Endodermal cell (in vitro differentiated cells): ENCODE measurements at regions not wholly inside any gene's neighbourhood (a gene's known extent, or its start where the extent isn't known, plus 50 kb on each side); places are given as distances from the start of the nearest gene placed in this dataset.
"Not testable (repeated sequence)": the region's sequence is repeated elsewhere in the genome, so short reads cannot be mapped to it uniquely, and the experiment has no call there.

Source experiments
- DNase-seq: peaks from one replicate; pipeline ENCODE4 v3.0.0-alpha.2; 2017
- H3K27ac ChIP-seq: 2 replicates; pipeline ENCODE4 v1.5.1; 2013; ENCODE audit warnings: mild to moderate bottlenecking, low read depth, low read length, moderate library complexity
- H3K27me3 ChIP-seq: 2 replicates; pipeline ENCODE4 v1.6.1; 2013; ENCODE audit warnings: mild to moderate bottlenecking, low read length, moderate library complexity; ENCODE audit not compliant: insufficient read depth, control insufficient read depth, poor library complexity, severe bottlenecking
- H3K36me3 ChIP-seq: 2 replicates; pipeline ENCODE4 v1.7.0; 2013; ENCODE audit warnings: mild to moderate bottlenecking, low read length, moderate library complexity; ENCODE audit not compliant: control insufficient read depth, insufficient read depth
- H3K4me1 ChIP-seq: one replicate; pipeline ENCODE4 v1.7.0; 2013; ENCODE audit warnings: low read length; ENCODE audit not compliant: control insufficient read depth, insufficient read depth
- H3K4me3 ChIP-seq: 2 replicates; pipeline ENCODE4 v1.5.1; 2013; ENCODE audit warnings: mild to moderate bottlenecking, low read length, moderate library complexity
- H3K9ac ChIP-seq: 2 replicates; pipeline ENCODE4 v1.6.1; 2013; ENCODE audit warnings: mild to moderate bottlenecking, low read length, moderate library complexity; ENCODE audit not compliant: poor library complexity, severe bottlenecking; ENCODE audit errors: extremely low read depth
- H3K9me3 ChIP-seq: 2 replicates; pipeline ENCODE4 v1.6.1; 2013; ENCODE audit warnings: mild to moderate bottlenecking, low read length, moderate library complexity; ENCODE audit not compliant: control insufficient read depth
- H3K27ac Mint-ChIP-seq: 2 replicates; pipeline ENCODE4 v1.8.0; 2020; ENCODE audit warnings: mixed read lengths
- H3K27me3 Mint-ChIP-seq: 2 replicates; pipeline ENCODE4 v1.8.0; 2021; ENCODE audit warnings: mild to moderate bottlenecking, mixed read lengths; ENCODE audit not compliant: insufficient read depth
- H3K36me3 Mint-ChIP-seq: 2 replicates; pipeline ENCODE4 v1.8.0; 2020; ENCODE audit warnings: low read depth, mixed read lengths
- H3K4me1 Mint-ChIP-seq: 2 replicates; pipeline ENCODE4 v1.8.0; 2020; ENCODE audit warnings: mixed read lengths
- H3K4me3 Mint-ChIP-seq: 2 replicates; pipeline ENCODE4 v1.8.0; 2020; ENCODE audit warnings: mild to moderate bottlenecking, moderate library complexity, mixed read lengths
- H3K9me3 Mint-ChIP-seq: 2 replicates; pipeline ENCODE4 v1.8.0; 2020; ENCODE audit warnings: mild to moderate bottlenecking, mixed read lengths
- WGBS, 2 experiments: methylation state at CpG; one replicate each; pipeline versions ENCODE4 v1.1.5 to v1.1.7; 2013; ENCODE audit warnings: missing lambda C conversion rate in 2 of 2, mixed read lengths in 1 of 2; ENCODE audit not compliant: insufficient coverage in 1 of 2, insufficient read length in 1 of 2; 5-methylcytosine and 5-hydroxymethylcytosine counted together
- TF ChIP-seq, protein P1 (sequence below): fragments of 200-600 bp; sonication (generic); conservative IDR thresholded peaks from 2 replicates; pipeline ENCODE4 v1.5.0; 2021; ENCODE audit warnings: antibody characterized with exemption, mild to moderate bottlenecking

DNA sequence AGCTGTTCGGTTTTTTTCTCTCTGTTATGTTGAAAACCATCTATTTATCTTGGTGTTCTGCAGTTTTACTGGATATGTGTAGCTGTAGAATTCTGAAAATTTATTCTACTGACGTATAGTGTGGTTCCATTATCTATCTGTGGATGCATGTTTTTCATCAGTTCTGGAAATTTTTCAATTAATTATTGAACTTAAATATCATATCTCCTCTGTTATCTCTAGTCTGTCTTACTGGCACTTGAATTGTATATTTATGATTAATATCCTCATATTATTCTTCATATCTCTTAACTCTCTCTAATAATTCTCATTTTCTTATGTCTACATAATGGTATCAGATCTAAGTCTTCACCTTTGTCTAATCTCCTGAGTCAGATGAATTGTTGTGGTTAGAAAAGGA, 501.7 kb downstream of the STK39 start:
- H3K4me1 Mint-ChIP-seq, result peaks cover 15% of the 10 kb centered on the region
- WGBS, 2 experiments, result 67% methylated on average over 1 of the region's 2 CpGs; no CpG with 5 or more reads in 1 of the 2 experiments
- H3K27ac ChIP-seq, result no peak overlapping the region

DNA sequence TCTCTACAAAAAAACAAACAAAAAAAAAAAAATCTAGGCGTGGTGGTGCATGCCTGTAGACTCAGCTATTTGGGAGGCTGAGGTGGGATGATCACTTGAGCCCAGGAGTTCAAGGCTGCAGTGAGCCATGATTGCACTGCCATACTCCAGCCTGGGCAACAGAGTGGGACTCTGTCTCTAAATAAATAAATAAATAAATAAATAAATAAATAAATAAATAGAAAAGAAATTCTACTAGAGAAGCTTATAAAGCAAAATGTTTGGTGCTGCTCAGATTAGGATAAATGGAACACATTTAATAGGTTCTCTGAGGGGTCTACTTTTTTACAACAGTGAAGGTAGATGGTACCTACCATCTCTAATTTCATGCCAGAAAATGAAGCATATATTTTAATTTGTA, 507.5 kb downstream of the STK39 start:
- not testable (repeated sequence) for H3K9ac ChIP-seq, H3K4me1 Mint-ChIP-seq

More for the DNA sequence above, 501.7 kb downstream of the STK39 start:
- Histone ChIP-seq H3K36me3 (no peaks in the 10 kb centered on the region), H3K4me1 (peaks cover 6% of the 10 kb centered on the region), H3K9ac (no peak overlapping the region), H3K27me3 (no peaks in the 10 kb centered on the region), H3K9me3 (no peaks in the 10 kb centered on the region), H3K4me3 (no peak overlapping the region)
- no peak overlapping the region for H3K27ac Mint-ChIP-seq
- no peak overlapping the region for H3K4me3 Mint-ChIP-seq
- no peaks in the 10 kb centered on the region for H3K9me3 Mint-ChIP-seq
- no peaks in the 10 kb centered on the region for H3K27me3 Mint-ChIP-seq
- TF ChIP-seq, protein P1, sequence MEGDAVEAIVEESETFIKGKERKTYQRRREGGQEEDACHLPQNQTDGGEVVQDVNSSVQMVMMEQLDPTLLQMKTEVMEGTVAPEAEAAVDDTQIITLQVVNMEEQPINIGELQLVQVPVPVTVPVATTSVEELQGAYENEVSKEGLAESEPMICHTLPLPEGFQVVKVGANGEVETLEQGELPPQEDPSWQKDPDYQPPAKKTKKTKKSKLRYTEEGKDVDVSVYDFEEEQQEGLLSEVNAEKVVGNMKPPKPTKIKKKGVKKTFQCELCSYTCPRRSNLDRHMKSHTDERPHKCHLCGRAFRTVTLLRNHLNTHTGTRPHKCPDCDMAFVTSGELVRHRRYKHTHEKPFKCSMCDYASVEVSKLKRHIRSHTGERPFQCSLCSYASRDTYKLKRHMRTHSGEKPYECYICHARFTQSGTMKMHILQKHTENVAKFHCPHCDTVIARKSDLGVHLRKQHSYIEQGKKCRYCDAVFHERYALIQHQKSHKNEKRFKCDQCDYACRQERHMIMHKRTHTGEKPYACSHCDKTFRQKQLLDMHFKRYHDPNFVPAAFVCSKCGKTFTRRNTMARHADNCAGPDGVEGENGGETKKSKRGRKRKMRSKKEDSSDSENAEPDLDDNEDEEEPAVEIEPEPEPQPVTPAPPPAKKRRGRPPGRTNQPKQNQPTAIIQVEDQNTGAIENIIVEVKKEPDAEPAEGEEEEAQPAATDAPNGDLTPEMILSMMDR, result no peak
- DNase-seq, result no peak
- no peaks in the 10 kb centered on the region for H3K36me3 Mint-ChIP-seq

DNA sequence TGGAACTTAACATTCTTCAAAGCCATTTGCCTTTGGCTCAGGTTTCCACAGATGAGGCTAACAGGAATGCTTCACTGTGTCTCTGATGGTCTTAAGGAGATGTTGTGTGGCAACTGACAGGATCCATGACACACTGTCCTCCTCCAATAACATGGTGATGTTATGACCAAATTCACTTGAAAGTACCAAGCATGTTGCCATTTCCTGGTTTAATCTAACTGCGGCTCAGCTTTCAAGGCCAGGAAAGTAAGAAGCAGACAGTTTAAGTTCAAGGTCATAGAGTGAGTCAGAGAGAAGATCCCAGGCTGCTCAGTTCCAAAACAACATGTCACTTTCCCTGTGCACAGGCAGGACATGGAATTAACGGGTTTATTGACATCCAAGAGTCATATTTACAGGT, 513.6 kb downstream of the STK39 start:
- Histone ChIP-seq H3K9me3 (no peaks in the 10 kb centered on the region), H3K4me3 (no peak overlapping the region), H3K27ac (no peak overlapping the region), H3K27me3 (no peaks in the 10 kb centered on the region), H3K9ac (no peak overlapping the region), H3K36me3 (no peaks in the 10 kb centered on the region), H3K4me1 (peaks cover 14% of the 10 kb centered on the region)
- Mint-ChIP-seq H3K36me3 (no peaks in the 10 kb centered on the region), H3K27ac (no peak overlapping the region), H3K9me3 (no peaks in the 10 kb centered on the region), H3K27me3 (no peaks in the 10 kb centered on the region), H3K4me3 (no peak overlapping the region), H3K4me1 (peaks cover 40% of the 10 kb centered on the region)
- TF ChIP-seq, protein P1, result no peak
- no peak for DNase-seq
- 91 to 99% methylated on average over 1 to 2 of the region's 2 CpGs for WGBS, 2 experiments

More for the DNA sequence above, 507.5 kb downstream of the STK39 start:
- not testable (repeated sequence) for H3K4me3 Mint-ChIP-seq, H3K4me1 ChIP-seq, H3K9me3 Mint-ChIP-seq, H3K9me3 ChIP-seq, H3K27ac ChIP-seq, H3K27ac Mint-ChIP-seq, H3K36me3 Mint-ChIP-seq, DNase-seq, H3K36me3 ChIP-seq, H3K27me3 Mint-ChIP-seq, H3K4me3 ChIP-seq, H3K27me3 ChIP-seq
- 94% methylated on average over 1 of the region's 1 CpG; no CpG with 5 or more reads in 1 of the 2 experiments for WGBS, 2 experiments

DNA sequence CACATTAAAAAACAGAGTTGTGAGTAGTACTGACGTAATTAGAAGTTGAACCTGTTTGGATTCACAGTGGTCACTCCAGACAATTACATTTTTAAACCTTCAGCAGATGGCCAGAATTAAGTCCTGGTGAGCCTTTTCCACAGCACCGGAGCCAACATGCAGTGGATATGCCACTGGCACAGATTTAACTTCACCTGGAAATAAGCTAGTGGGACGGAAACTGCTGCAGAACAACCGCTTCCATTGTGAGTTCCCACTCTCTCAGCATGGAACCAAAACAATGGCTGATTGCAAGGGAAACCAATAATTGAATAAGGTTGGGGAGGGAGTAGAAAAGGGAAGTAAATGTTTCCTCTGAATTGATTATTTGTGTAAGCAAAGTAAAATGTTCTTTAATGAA, 515.1 kb downstream of the STK39 start:
- peak overlapping the region; percentile 19 for H3K4me3 ChIP-seq
- H3K27ac ChIP-seq, result no peak overlapping the region
- no peaks in the 10 kb centered on the region for H3K36me3 Mint-ChIP-seq
- no peak overlapping the region for H3K4me3 Mint-ChIP-seq
- WGBS, 2 experiments, result 56 to 79% methylated on average over 3 to 4 of the region's 4 CpGs
- TF ChIP-seq, protein P1, result no peak
- H3K9ac ChIP-seq, result no peak overlapping the region
- peaks cover 40% of the 10 kb centered on the region for H3K4me1 Mint-ChIP-seq
- H3K36me3 ChIP-seq, result no peaks in the 10 kb centered on the region
- no peak for DNase-seq
- no peak overlapping the region for H3K27ac Mint-ChIP-seq
- no peaks in the 10 kb centered on the region for H3K9me3 Mint-ChIP-seq
- H3K27me3 ChIP-seq, result no peaks in the 10 kb centered on the region
- peaks cover 14% of the 10 kb centered on the region for H3K4me1 ChIP-seq
- H3K27me3 Mint-ChIP-seq, result no peaks in the 10 kb centered on the region
- no peaks in the 10 kb centered on the region for H3K9me3 ChIP-seq
